Motor neuron (in vitro differentiated cells): ENCODE measurements at regions not wholly inside any gene's neighbourhood (a gene's known extent, or its start where the extent isn't known, plus 50 kb on each side); places are given as distances from the start of the nearest gene placed in this dataset.
"Not testable (repeated sequence)": the region's sequence is repeated elsewhere in the genome, so short reads cannot be mapped to it uniquely, and the experiment has no call there.

Experiments
- ATAC-seq, 8 experiments: fragments of 200-7000 bp; cut with Tn5 transposase; replicated peaks in 6 of 8; 2 replicates each; pipeline ENCODE4 v1.8.0; 2021; ENCODE audit warnings: mild to moderate bottlenecking in 8 of 8, moderate library complexity in 8 of 8
- H3K27ac ChIP-seq, 2 donors: fragments of 250-450 bp; sonication (Bioruptor Pico); 2 replicates each; pipeline ENCODE4 v1.9.0; 2021; ENCODE audit warnings: antibody characterized with exemption in 2 of 2, mild to moderate bottlenecking in 2 of 2, moderate library complexity in 1 of 2
- H3K4me1 ChIP-seq, 2 donors: fragments of 250-450 bp; sonication (Bioruptor Pico); replicated peaks in 1 of 2; 2 replicates each; pipeline ENCODE4 v1.6.1; 2021; ENCODE audit warnings: antibody characterized with exemption in 2 of 2, mild to moderate bottlenecking in 2 of 2, moderate library complexity in 1 of 2
- H3K4me3 ChIP-seq, 5 donors: fragments of 250-450 bp; sonication (Bioruptor Pico); 2 replicates each; pipeline ENCODE4 v1.9.0; 2021; ENCODE audit warnings: antibody characterized with exemption in 5 of 5, mild to moderate bottlenecking in 5 of 5, moderate library complexity in 4 of 5
- WGBS, 10 experiments: fragments of 450-650 bp; shearing (Covaris generic); methylation state at CpG; one replicate each; pipeline ENCODE4 v1.0.0; 2022; 5-methylcytosine and 5-hydroxymethylcytosine counted together
- in situ Hi-C, 9 experiments: fragments of 400-800 bp; cut with MboI; loops; one replicate each; pipeline ENCODE4 v1.15.0; 2021; ENCODE audit warnings: low sequenced_read_pairs in 9 of 9, low pct_unique_long_range_greater_than_20kb in 2 of 9; ENCODE audit not compliant: unreplicated experiment in 9 of 9

- 20 to 70% (median 57%) methylated on average over 1 to 3 of the region's 7 CpGs; no CpG with 5 or more reads in 7 of the 10 experiments for WGBS, 10 experiments
- in situ Hi-C loops, ATAC-seq, H3K4me3 ChIP-seq, H3K4me1 ChIP-seq: not testable (repeated sequence)
- H3K27ac ChIP-seq: peak overlapping the region in 1 of 2 donors; percentile 48
These were observed 147.5 kb downstream of the ATPSCKMT start for GRCh38 chr5:10102235-10102634.

GRCh38 chr5:10099548-10099947 lies 150.1 kb downstream of the ATPSCKMT start:
- WGBS, 10 experiments: 7 to 100% (median 87%) methylated on average over 1 to 2 of the region's 2 CpGs
- Histone ChIP-seq H3K4me1 (peaks cover 0 to 6% of the 10 kb centered on the region in 2 donors), H3K27ac (no peak overlapping the region), H3K4me3 (no peak overlapping the region)
- ATAC-seq: no peak
- in situ Hi-C loops: no loop called here

- Histone ChIP-seq H3K27ac (no peak overlapping the region), H3K4me3 (no peak overlapping the region), H3K4me1 (no peaks in the 10 kb centered on the region)
- in situ Hi-C loops: no loop called here
- 25 to 80% (median 72%) methylated on average over 1 to 4 of the region's 4 CpGs; no CpG with 5 or more reads in 2 of the 10 experiments for WGBS, 10 experiments
- no peak for ATAC-seq
These were observed 158.0 kb downstream of the ATPSCKMT start for GRCh38 chr5:10091701-10092100.

- no peak for ATAC-seq
- WGBS, 10 experiments: 0 to 89% (median 43%) methylated on average over 1 to 2 of the region's 2 CpGs; no CpG with 5 or more reads in 1 of the 10 experiments
- in situ Hi-C loops: no loop called here
- no peak overlapping the region for H3K4me3 ChIP-seq
- H3K27ac ChIP-seq: no peak overlapping the region
- no peaks in the 10 kb centered on the region for H3K4me1 ChIP-seq
These were observed 159.6 kb downstream of the ATPSCKMT start for GRCh38 chr5:10090074-10090473.

GRCh38 chr5:10085185-10085584 lies 164.5 kb downstream of the ATPSCKMT start:
- Histone ChIP-seq H3K4me1 (no peaks in the 10 kb centered on the region), H3K27ac (no peak overlapping the region), H3K4me3 (no peak overlapping the region)
- peak in 1 of 8 experiments; percentile 58 for ATAC-seq
- WGBS, 10 experiments: 0 to 100% (median 79%) methylated on average over 1 to 3 of the region's 5 CpGs
- in situ Hi-C loops: no loop called here

- no peak overlapping the region for H3K4me3 ChIP-seq
- ATAC-seq: no peak
- in situ Hi-C loops: no loop called here
- H3K4me1 ChIP-seq: no peaks in the 10 kb centered on the region
- H3K27ac ChIP-seq: no peak overlapping the region
- 13 to 97% (median 74%) methylated on average over 1 to 4 of the region's 4 CpGs; no CpG with 5 or more reads in 2 of the 10 experiments for WGBS, 10 experiments
These were observed 168.1 kb downstream of the ATPSCKMT start for GRCh38 chr5:10081584-10081983.

- WGBS, 10 experiments: 3 to 100% (median 84%) methylated on average over 2 to 10 of the region's 11 CpGs
These were observed 171.7 kb downstream of the ATPSCKMT start for GRCh38 chr5:10077791-10078545.

GRCh38 chr5:10073441-10074104 lies 176.1 kb downstream of the ATPSCKMT start:
- Histone ChIP-seq H3K27ac (no peak overlapping the region), H3K4me3 (no peak overlapping the region), H3K4me1 (peaks cover 0 to 18% of the 10 kb centered on the region in 2 donors)
- in situ Hi-C loops: no loop called here
- 17 to 100% (median 85%) methylated on average over 1 to 7 of the region's 8 CpGs; no CpG with 5 or more reads in 3 of the 10 experiments for WGBS, 10 experiments
- peak in 1 of 8 experiments; percentile 51 for ATAC-seq

More at GRCh38 chr5:10077791-10078545, 171.7 kb downstream of the ATPSCKMT start:
- Histone ChIP-seq H3K27ac (no peak overlapping the region), H3K4me1 (peaks cover 0 to 11% of the 10 kb centered on the region in 2 donors), H3K4me3 (no peak overlapping the region)
- in situ Hi-C loops: no loop called here
- ATAC-seq: peak in 1 of 8 experiments; percentile 42

- peak in 4 of 8 experiments; percentile 32 to 93 (median 80) for ATAC-seq
- in situ Hi-C loops: no loop called here
- H3K27ac ChIP-seq: no peak overlapping the region
- WGBS, 10 experiments: 35 to 100% (median 87%) methylated on average over 1 to 4 of the region's 4 CpGs; no CpG with 5 or more reads in 2 of the 10 experiments
- no peak overlapping the region for H3K4me3 ChIP-seq
- H3K4me1 ChIP-seq: peaks cover 0 to 7% of the 10 kb centered on the region in 2 donors
These were observed 179.9 kb downstream of the ATPSCKMT start for GRCh38 chr5:10069637-10070313.

GRCh38 chr5:10065428-10066000 lies 184.2 kb downstream of the ATPSCKMT start:
- Histone ChIP-seq H3K27ac (no peak overlapping the region), H3K4me1 (peaks cover 0 to 7% of the 10 kb centered on the region in 2 donors), H3K4me3 (no peak overlapping the region)
- whole genome bisulfite sequencing, 10 experiments: 82 to 100% (median 91%) methylated on average over 1 to 7 of the region's 34 CpGs; no CpG with 5 or more reads in 6 of the 10 experiments
- in situ Hi-C loops: no loop called here
- no peak for ATAC-seq

GRCh38 chr5:10064546-10065195 lies 185.0 kb downstream of the ATPSCKMT start:
- 13 to 100% (median 82%) methylated on average over 1 to 7 of the region's 8 CpGs; no CpG with 5 or more reads in 2 of the 10 experiments for WGBS, 10 experiments
- in situ Hi-C loops: no loop called here
- no peak overlapping the region for H3K4me3 ChIP-seq
- peak in 2 of 8 experiments; percentile 26 to 29 for ATAC-seq
- peaks cover 4 to 11% of the 10 kb centered on the region in 2 donors for H3K4me1 ChIP-seq
- H3K27ac ChIP-seq: no peak overlapping the region

GRCh38 chr5:10063997-10064396 lies 185.7 kb downstream of the ATPSCKMT start:
- peaks cover 11 to 12% of the 10 kb centered on the region in 2 donors for H3K4me1 ChIP-seq
- in situ Hi-C loops: no loop called here
- no peak overlapping the region for H3K27ac ChIP-seq
- 52 to 100% (median 79%) methylated on average over 1 to 12 of the region's 12 CpGs; no CpG with 5 or more reads in 2 of the 10 experiments for WGBS, 10 experiments
- no peak for ATAC-seq
- H3K4me3 ChIP-seq: no peak overlapping the region
